Keratinocyte (primary cell): ENCODE measurements at regions not wholly inside any gene's neighbourhood (a gene's known extent, or its start where the extent isn't known, plus 50 kb on each side); places are given as distances from the start of the nearest gene placed in this dataset.

Experiments used
- CTCF ChIP-seq, 3 experiments: IDR thresholded peaks in 1 of 3; conservative IDR thresholded peaks in 1 of 3; optimal IDR thresholded peaks in 1 of 3; 2 replicates in 2 of 3; 3 replicates in 1 of 3; pipeline versions ENCODE3 to v1.5.1; 2011; ENCODE audit warnings: low read length in 3 of 3, mild to moderate bottlenecking in 3 of 3, moderate library complexity in 2 of 3, control low read depth in 1 of 3, inconsistent platforms in 1 of 3; ENCODE audit not compliant: insufficient read depth in 2 of 3; ENCODE audit errors: extremely low read depth in 1 of 3
- EZH2 ChIP-seq: IDR thresholded peaks from one replicate; pipeline ENCODE4 v1.6.1; 2012; ENCODE audit warnings: inconsistent platforms, mild to moderate bottlenecking, low read length, moderate library complexity

- TF ChIP-seq CTCF (optimal IDR thresholded peaks at IDR 0.05 in 1 of 3, IDR thresholded peaks at IDR 0.05 in 1 of 3, conservative IDR thresholded peaks at IDR 0.05 in 1 of 3; ENCODE audit: extremely low read depth in 1 of 3, insufficient read depth in 2 of 3, low read length in 3 of 3): no peak
- TF ChIP-seq EZH2: no peak
These were observed 79.4 kb upstream of the PRKCQ start for GRCh38 chr10:6659451-6659850.
